ENCODE measurements at regions not wholly inside any gene's neighbourhood (a gene's known extent, or its start where the extent isn't known, plus 50 kb on each side); places are given as distances from the start of the nearest gene placed in this dataset.

- DNase-seq (ENCODE audit: insufficient read length, low spot score), result no peak
- no peak for FAIRE-seq
- TF ChIP-seq POLR2A (IDR thresholded peaks at IDR 0.05; ENCODE audit: low read depth, low read length) (no peak), POU2F2 (IDR thresholded peaks at IDR 0.05; ENCODE audit: low read depth, low read length) (no peak), TAF1 (IDR thresholded peaks at IDR 0.05; ENCODE audit: low read depth, low read length) (no peak), POLR2AphosphoS5 (IDR thresholded peaks at IDR 0.05; ENCODE audit: low read depth, low read length) (no peak), SPI1 (IDR thresholded peaks at IDR 0.05; ENCODE audit: low read depth, low read length) (no peak), PAX5 (IDR thresholded peaks at IDR 0.05; ENCODE audit: insufficient read depth, low read length, severe bottlenecking) (no peak)
These were observed 133.1 kb upstream of the CST7 start for GRCh38 chr20:24815931-24816330.

GRCh38 chr20:24816431-24816830 is 132.6 kb upstream of the CST7 start:
- DNase-seq (ENCODE audit: insufficient read length, low spot score) (no peak), FAIRE-seq (no peak)
- TF ChIP-seq POLR2A (IDR thresholded peaks at IDR 0.05; ENCODE audit: low read depth, low read length), result no peak
- no peak for TF ChIP-seq PAX5 (IDR thresholded peaks at IDR 0.05; ENCODE audit: insufficient read depth, low read length, severe bottlenecking)
- TF ChIP-seq SPI1 (IDR thresholded peaks at IDR 0.05; ENCODE audit: low read depth, low read length), result no peak
- no peak for TF ChIP-seq POU2F2 (IDR thresholded peaks at IDR 0.05; ENCODE audit: low read depth, low read length)
- TF ChIP-seq POLR2AphosphoS5 (IDR thresholded peaks at IDR 0.05; ENCODE audit: low read depth, low read length), result no peak
- TF ChIP-seq TAF1 (IDR thresholded peaks at IDR 0.05; ENCODE audit: low read depth, low read length), result no peak

- TF ChIP-seq PAX5 (IDR thresholded peaks at IDR 0.05; ENCODE audit: insufficient read depth, low read length, severe bottlenecking) (no peak), POLR2AphosphoS5 (IDR thresholded peaks at IDR 0.05; ENCODE audit: low read depth, low read length) (no peak), SPI1 (IDR thresholded peaks at IDR 0.05; ENCODE audit: low read depth, low read length) (no peak), POU2F2 (IDR thresholded peaks at IDR 0.05; ENCODE audit: low read depth, low read length) (no peak), TAF1 (IDR thresholded peaks at IDR 0.05; ENCODE audit: low read depth, low read length) (no peak), POLR2A (IDR thresholded peaks at IDR 0.05; ENCODE audit: low read depth, low read length) (no peak)
- FAIRE-seq (no peak), DNase-seq (ENCODE audit: insufficient read length, low spot score) (no peak)
These were observed 132.2 kb upstream of the CST7 start for GRCh38 chr20:24816907-24817306.

GRCh38 chr20:24817351-24817750 is 131.7 kb upstream of the CST7 start:
- no peak for DNase-seq (ENCODE audit: insufficient read length, low spot score)
- no peak for FAIRE-seq
- TF ChIP-seq PAX5 (IDR thresholded peaks at IDR 0.05; ENCODE audit: insufficient read depth, low read length, severe bottlenecking) (no peak), POU2F2 (IDR thresholded peaks at IDR 0.05; ENCODE audit: low read depth, low read length) (no peak), TAF1 (IDR thresholded peaks at IDR 0.05; ENCODE audit: low read depth, low read length) (no peak), POLR2AphosphoS5 (IDR thresholded peaks at IDR 0.05; ENCODE audit: low read depth, low read length) (no peak), SPI1 (IDR thresholded peaks at IDR 0.05; ENCODE audit: low read depth, low read length) (no peak), POLR2A (IDR thresholded peaks at IDR 0.05; ENCODE audit: low read depth, low read length) (no peak)

- TF ChIP-seq POU2F2 (IDR thresholded peaks at IDR 0.05; ENCODE audit: low read depth, low read length) (no peak), PAX5 (IDR thresholded peaks at IDR 0.05; ENCODE audit: insufficient read depth, low read length, severe bottlenecking) (no peak), SPI1 (IDR thresholded peaks at IDR 0.05; ENCODE audit: low read depth, low read length) (no peak), POLR2AphosphoS5 (IDR thresholded peaks at IDR 0.05; ENCODE audit: low read depth, low read length) (no peak), TAF1 (IDR thresholded peaks at IDR 0.05; ENCODE audit: low read depth, low read length) (no peak), POLR2A (IDR thresholded peaks at IDR 0.05; ENCODE audit: low read depth, low read length) (no peak)
- DNase-seq (ENCODE audit: insufficient read length, low spot score), result no peak
- no peak for FAIRE-seq
These were observed 131.0 kb upstream of the CST7 start for GRCh38 chr20:24818056-24818455.

- FAIRE-seq (no peak), DNase-seq (ENCODE audit: insufficient read length, low spot score) (no peak)
- TF ChIP-seq POU2F2 (IDR thresholded peaks at IDR 0.05; ENCODE audit: low read depth, low read length), result no peak
- no peak for TF ChIP-seq PAX5 (IDR thresholded peaks at IDR 0.05; ENCODE audit: insufficient read depth, low read length, severe bottlenecking)
- TF ChIP-seq SPI1 (IDR thresholded peaks at IDR 0.05; ENCODE audit: low read depth, low read length), result no peak
- no peak for TF ChIP-seq POLR2A (IDR thresholded peaks at IDR 0.05; ENCODE audit: low read depth, low read length)
- no peak for TF ChIP-seq TAF1 (IDR thresholded peaks at IDR 0.05; ENCODE audit: low read depth, low read length)
- TF ChIP-seq POLR2AphosphoS5 (IDR thresholded peaks at IDR 0.05; ENCODE audit: low read depth, low read length), result no peak
These were observed 129.6 kb upstream of the CST7 start for GRCh38 chr20:24819331-24819965.

- TF ChIP-seq PAX5 (IDR thresholded peaks at IDR 0.05; ENCODE audit: insufficient read depth, low read length, severe bottlenecking) (no peak), POLR2AphosphoS5 (IDR thresholded peaks at IDR 0.05; ENCODE audit: low read depth, low read length) (no peak), TAF1 (IDR thresholded peaks at IDR 0.05; ENCODE audit: low read depth, low read length) (no peak), POU2F2 (IDR thresholded peaks at IDR 0.05; ENCODE audit: low read depth, low read length) (no peak), SPI1 (IDR thresholded peaks at IDR 0.05; ENCODE audit: low read depth, low read length) (no peak), POLR2A (IDR thresholded peaks at IDR 0.05; ENCODE audit: low read depth, low read length) (no peak)
- no peak for FAIRE-seq
- DNase-seq (ENCODE audit: insufficient read length, low spot score), result no peak
These were observed 128.7 kb upstream of the CST7 start for GRCh38 chr20:24820345-24820744.

GRCh38 chr20:24821391-24821790 is 127.7 kb upstream of the CST7 start:
- TF ChIP-seq TAF1 (IDR thresholded peaks at IDR 0.05; ENCODE audit: low read depth, low read length) (no peak), POLR2AphosphoS5 (IDR thresholded peaks at IDR 0.05; ENCODE audit: low read depth, low read length) (no peak), PAX5 (IDR thresholded peaks at IDR 0.05; ENCODE audit: insufficient read depth, low read length, severe bottlenecking) (no peak), POLR2A (IDR thresholded peaks at IDR 0.05; ENCODE audit: low read depth, low read length) (no peak), SPI1 (IDR thresholded peaks at IDR 0.05; ENCODE audit: low read depth, low read length) (no peak), POU2F2 (IDR thresholded peaks at IDR 0.05; ENCODE audit: low read depth, low read length) (no peak)
- FAIRE-seq (no peak), DNase-seq (ENCODE audit: insufficient read length, low spot score) (no peak)

GRCh38 chr20:24823176-24823784 is 125.8 kb upstream of the CST7 start:
- TF ChIP-seq POLR2A (IDR thresholded peaks at IDR 0.05; ENCODE audit: low read depth, low read length), result no peak
- no peak for TF ChIP-seq POU2F2 (IDR thresholded peaks at IDR 0.05; ENCODE audit: low read depth, low read length)
- TF ChIP-seq TAF1 (IDR thresholded peaks at IDR 0.05; ENCODE audit: low read depth, low read length), result no peak
- TF ChIP-seq POLR2AphosphoS5 (IDR thresholded peaks at IDR 0.05; ENCODE audit: low read depth, low read length), result no peak
- no peak for TF ChIP-seq SPI1 (IDR thresholded peaks at IDR 0.05; ENCODE audit: low read depth, low read length)
- TF ChIP-seq PAX5 (IDR thresholded peaks at IDR 0.05; ENCODE audit: insufficient read depth, low read length, severe bottlenecking), result no peak
- no peak for FAIRE-seq
- no peak for DNase-seq (ENCODE audit: insufficient read length, low spot score)

Measured in GM12891 (cell line).